ENCODE measurements at regions not wholly inside any gene's neighbourhood (a gene's known extent, or its start where the extent isn't known, plus 50 kb on each side); places are given as distances from the start of the nearest gene placed in this dataset.

- TF ChIP-seq CTCF (IDR thresholded peaks at IDR 0.05; ENCODE audit: low read length) (no peak), EZH2 (optimal IDR thresholded peaks at IDR 0.05; ENCODE audit: low read depth, low read length) (no peak), EZH2phosphoT487 (IDR thresholded peaks at IDR 0.05; ENCODE audit: low read length) (no peak)
These were observed 93.8 kb upstream of the C1QTNF9B start for GRCh38 chr13:23991119-23991518.

Data from MM.1S (cell line).